HG03571 (cell line): ENCODE measurements at regions not wholly inside any gene's neighbourhood (a gene's known extent, or its start where the extent isn't known, plus 50 kb on each side); places are given as distances from the start of the nearest gene placed in this dataset.

Source experiments
- ATAC-seq: cut with Tn5 transposase; IDR thresholded peaks from one replicate; pipeline ENCODE4 v1.9.1; 2021; ENCODE audit not compliant: unreplicated experiment

- ATAC-seq = no peak
These were observed 179.4 kb downstream of the RHOU start for GRCh38 chr1:228914700-228915099.

DNA sequence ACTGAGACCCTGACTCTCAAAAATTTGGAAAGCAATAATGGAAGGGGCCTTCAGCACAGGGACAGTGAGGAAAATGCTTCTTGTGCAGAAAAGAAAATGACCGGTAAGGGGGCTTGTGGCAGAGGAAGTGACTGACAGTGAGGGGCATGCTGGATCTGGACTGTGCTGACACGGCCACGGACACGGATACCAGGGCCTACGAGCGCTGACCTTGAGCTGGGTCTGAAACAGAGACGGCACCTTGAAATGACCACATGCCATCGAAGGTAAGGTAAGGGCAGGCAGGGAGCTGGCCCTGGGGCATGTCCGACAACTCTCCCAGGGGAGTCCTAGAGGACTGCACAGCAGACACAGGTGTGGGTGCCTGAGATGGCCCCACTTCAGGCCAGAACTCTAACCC lies 182.1 kb downstream of the RHOU start:
- no peak for ATAC-seq

GRCh38 chr1:228917755-228918154 lies 182.5 kb downstream of the RHOU start:
- ATAC-seq = no peak

- ATAC-seq = no peak
These were observed 183.1 kb downstream of the RHOU start for GRCh38 chr1:228918335-228918734.

DNA sequence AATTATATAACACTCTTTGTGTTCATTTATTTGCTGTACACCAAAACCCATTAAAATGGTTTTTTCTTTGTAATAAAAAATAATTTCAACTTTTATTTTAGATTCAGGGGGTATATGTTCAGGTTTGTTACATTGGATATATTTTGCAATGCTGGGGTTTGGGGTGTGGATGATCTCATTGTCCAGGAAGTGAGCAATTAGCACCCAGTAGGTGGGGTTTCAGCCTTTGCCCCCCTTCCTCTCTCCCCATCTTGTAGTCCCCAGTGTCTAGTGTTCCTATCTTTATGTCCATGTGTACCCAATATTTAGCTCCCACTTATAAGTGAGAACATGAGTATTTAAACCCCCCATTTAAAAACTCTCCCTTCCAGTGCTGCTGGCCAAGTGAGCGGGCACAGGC lies 184.6 kb downstream of the RHOU start:
- no peak for ATAC-seq

GRCh38 chr1:228920831-228921230 lies 185.6 kb downstream of the RHOU start:
- no peak for ATAC-seq

DNA sequence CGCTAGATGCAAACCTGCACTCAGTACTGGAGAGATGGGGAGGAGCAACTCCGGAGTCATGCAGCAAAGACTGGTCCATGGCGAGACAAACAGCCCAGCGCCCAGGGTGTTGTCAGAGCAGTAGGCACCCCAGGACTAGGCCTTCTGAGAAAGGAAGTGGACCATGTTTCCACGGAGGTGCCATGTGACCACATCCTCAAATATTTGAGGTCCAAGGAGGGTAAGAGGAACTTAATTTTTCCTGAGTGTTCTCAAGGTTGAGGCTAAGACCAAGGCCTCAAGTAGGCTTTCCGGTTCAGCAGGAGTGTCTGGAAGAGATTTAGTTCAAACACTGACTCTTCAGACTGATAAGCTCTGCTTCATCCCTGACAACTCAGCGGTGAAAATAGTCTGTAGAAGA lies 186.2 kb downstream of the RHOU start:
- no peak for ATAC-seq

DNA sequence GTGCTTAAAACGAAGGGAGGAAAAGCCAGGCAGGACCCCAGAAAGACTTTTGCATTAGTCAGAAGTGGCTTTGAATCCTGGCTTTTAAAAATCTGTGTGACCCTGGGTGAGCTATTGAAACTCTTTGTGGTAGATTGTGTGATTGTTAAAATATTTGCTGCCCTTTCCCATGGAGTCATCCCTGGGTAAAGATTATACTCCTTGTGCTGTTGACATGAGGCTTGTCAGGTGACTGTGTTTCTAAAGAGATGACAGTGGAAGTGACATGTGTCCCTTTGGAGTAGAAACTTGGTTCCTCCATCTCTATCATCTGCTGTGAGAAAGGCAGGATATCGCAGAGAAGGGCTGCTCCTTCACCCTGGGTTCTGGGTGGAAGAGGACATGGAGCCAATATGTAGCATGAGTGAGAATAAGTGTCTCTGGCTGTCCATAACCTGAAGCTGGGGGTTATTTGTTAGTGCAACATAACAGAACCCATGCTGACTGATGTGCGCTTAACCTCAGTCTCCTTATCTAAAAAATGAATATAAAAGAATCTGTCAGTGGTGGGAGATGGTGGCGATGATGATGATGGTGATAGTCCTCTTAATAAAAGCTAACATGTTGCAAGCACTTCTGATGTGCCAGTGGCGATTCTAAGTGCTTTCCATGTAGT lies 187.6 kb downstream of the RHOU start:
- no peak for ATAC-seq

DNA sequence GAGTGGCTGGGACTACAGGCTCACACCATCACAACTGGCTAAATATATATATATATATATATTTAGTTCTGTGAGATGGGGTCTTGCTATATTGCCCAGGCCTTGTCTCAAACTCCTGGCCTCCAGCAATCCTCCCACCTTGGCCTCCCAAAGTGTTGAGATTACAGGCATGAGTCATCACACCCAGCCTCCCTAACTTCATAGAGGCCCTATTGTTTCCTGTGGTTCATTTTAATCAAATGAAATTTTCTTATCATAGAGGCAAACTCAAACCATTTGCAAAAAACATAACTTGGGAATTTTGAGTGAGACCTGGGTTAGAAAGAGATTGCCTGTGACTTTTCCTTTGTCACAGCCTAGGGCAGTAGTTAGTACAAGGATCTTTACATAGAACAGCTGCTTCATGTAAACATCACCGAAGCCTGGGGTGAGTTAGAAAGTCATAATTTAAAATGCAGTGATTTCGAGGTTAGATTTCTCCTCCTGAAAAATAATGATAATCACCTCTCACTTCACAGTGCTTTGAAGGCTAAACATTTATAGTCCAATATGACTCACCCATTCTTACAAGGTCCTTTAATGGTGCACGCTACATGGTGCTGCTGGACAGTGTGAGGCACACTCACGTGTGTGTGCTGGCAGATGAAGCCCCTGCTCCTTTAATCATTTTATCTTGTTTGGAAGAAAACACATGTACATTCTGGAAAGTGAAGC lies 188.9 kb downstream of the RHOU start:
- ATAC-seq = no peak

GRCh38 chr1:228925691-228926090 lies 190.4 kb downstream of the RHOU start:
- no peak for ATAC-seq

DNA sequence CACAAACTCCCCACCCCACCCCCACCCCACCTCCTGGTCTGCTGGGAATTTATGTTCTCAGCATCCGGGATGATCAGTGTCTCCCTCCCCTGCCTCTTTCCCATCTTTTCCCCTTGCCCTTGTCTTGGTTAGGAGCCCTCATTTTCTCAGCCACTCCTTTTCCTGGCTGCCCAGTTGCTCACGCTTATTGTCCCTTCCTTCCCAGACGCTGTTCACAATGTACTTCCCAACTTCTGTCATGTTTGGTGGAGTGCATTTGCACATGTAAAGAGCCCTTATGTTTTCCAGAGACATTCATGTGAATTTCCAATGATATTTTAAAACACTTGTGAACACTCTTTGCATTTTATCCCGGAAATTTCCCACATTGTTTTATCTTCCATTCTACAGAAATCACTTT lies 192.1 kb downstream of the RHOU start:
- ATAC-seq = no peak

GRCh38 chr1:228927946-228928898 lies 192.9 kb downstream of the RHOU start:
- no peak for ATAC-seq

GRCh38 chr1:228929476-228930027 lies 194.3 kb downstream of the RHOU start:
- ATAC-seq = no peak

DNA sequence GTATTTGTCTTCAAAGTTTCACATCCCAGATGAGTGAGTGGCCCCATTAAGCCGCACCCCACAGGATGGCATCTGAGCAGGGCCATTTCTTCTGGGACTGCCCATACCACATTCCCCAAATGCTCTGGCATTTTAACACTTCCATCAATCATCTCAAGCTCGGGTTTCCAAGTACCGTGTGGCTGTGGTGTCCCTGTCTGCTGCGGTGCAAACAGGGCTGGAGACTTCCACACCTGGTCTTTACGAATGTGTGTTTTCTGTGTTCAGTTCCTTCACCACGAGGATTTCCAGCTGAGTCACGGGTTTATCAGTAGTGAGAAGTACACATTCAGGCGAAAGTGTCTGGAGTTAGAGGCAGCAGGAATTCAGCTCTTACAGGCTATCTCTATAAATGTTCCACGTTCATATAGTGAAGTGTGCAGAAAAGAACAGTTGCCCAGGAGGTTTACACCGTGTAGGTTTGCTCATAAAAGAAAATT lies 195.2 kb downstream of the RHOU start:
- no peak for ATAC-seq

DNA sequence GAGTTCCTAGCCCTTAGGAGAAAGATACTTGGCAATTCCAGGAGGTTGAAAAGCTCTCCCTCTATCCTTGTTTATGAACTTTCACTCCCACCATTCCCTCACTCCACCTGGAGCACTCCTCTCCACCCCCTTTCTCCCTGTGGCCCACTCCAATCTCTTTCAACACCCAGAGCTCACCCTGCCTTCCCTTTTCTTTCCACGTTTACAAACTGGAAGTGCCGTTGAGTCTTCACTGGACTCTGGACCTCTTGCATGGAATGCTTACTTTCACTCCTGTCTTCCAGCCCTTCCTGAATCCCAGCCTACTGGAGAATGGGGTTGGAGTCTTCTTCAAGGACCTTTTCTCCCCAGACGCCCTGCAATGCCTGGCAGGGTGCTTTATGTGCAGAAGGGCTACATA lies 198.5 kb downstream of the RHOU start:
- no peak for ATAC-seq

DNA sequence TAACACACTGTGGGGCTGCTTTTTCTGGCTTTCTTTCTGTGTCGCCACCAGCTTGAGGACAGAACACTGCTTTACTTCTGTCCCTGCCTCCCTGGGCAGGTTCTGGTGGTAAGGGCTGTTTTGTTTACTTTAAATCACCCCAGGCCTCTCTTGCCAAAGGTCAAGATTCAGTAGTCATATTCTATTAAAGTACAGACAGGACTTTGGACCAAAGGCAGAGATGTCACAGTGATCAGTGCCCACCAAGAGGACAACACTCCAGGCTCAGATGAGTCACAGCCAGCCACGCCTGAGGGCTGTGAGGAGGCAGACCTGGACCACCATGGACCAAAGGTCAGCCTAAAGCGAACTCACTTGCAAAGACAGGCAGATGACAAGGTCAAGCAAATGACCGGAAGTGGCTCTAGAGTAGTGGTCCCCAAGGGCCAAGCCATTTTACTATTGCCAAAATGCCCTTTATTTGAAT lies 200.0 kb downstream of the RHOU start:
- no peak for ATAC-seq

- ATAC-seq = no peak
These were observed 200.8 kb downstream of the RHOU start for GRCh38 chr1:228935855-228936727.

GRCh38 chr1:228936881-228937280 lies 201.6 kb downstream of the RHOU start:
- no peak for ATAC-seq

- no peak for ATAC-seq
These were observed 202.1 kb downstream of the RHOU start for GRCh38 chr1:228937351-228937750.

GRCh38 chr1:228937851-228938536 lies 202.7 kb downstream of the RHOU start:
- ATAC-seq = no peak
